H1 (cell line): ENCODE measurements at regions not wholly inside any gene's neighbourhood (a gene's known extent, or its start where the extent isn't known, plus 50 kb on each side); places are given as distances from the start of the nearest gene placed in this dataset.

Source experiments
- CTCF ChIA-PET: fragments of 300-600 bp; sonication (Branson Sonifier 250); formaldehyde crosslinking; loops from one replicate; lab custom pipeline; 2021; ENCODE audit not compliant: partially characterized antibody; lab: Charles Lee
- POLR2A ChIA-PET: fragments of 300-600 bp; sonication (Branson Sonifier 250); formaldehyde crosslinking; loops from one replicate; lab custom pipeline; 2021; ENCODE audit warnings: inconsistent platforms; ENCODE audit not compliant: partially characterized antibody; lab: Charles Lee
- DNase-seq, 2 experiments: peaks; one replicate each; pipeline versions ENCODE4 v3.0.0 to v3.0.0-alpha.2; 2010 to 2022; ENCODE audit warnings: low spot score in 2 of 2, low read depth in 1 of 2, mixed read lengths in 1 of 2
- FAIRE-seq: peaks from 2 replicates; lab custom pipeline; 2011; peaks lifted over from hg19 to GRCh38; lab: Jason Lieb, UNC
- H2AFZ ChIP-seq: 2 replicates; pipeline ENCODE4 v1.8.1; 2012; ENCODE audit warnings: low read length, inconsistent platforms
- H2AK5ac ChIP-seq: 2 replicates; pipeline ENCODE4 v1.6.1; 2013; ENCODE audit warnings: low read depth, low read length
- H2BK120ac ChIP-seq: replicated peaks from 2 replicates; pipeline ENCODE3; 2013; ENCODE audit warnings: low read depth, low read length, inconsistent platforms
- H2BK12ac ChIP-seq: 2 replicates; pipeline ENCODE4 v1.6.1; 2013; ENCODE audit warnings: low read depth, low read length
- H2BK15ac ChIP-seq: 2 replicates; pipeline ENCODE4 v1.6.1; 2013; ENCODE audit warnings: low read length
- H2BK20ac ChIP-seq: 2 replicates; pipeline ENCODE4 v1.6.1; 2013; ENCODE audit warnings: low read length
- H2BK5ac ChIP-seq: 2 replicates; pipeline ENCODE4 v1.6.1; 2013; ENCODE audit warnings: low read depth, low read length
- H3K14ac ChIP-seq: 2 replicates; pipeline ENCODE4 v1.6.1; 2013; ENCODE audit warnings: inconsistent platforms; ENCODE audit not compliant: insufficient read length
- H3K18ac ChIP-seq: 2 replicates; pipeline ENCODE4 v1.6.1; 2013; ENCODE audit warnings: low read length; ENCODE audit errors: extremely low read depth
- H3K23ac ChIP-seq: 2 replicates; pipeline ENCODE4 v1.6.1; 2013; ENCODE audit warnings: inconsistent platforms; ENCODE audit not compliant: insufficient read length
- H3K23me2 ChIP-seq: 2 replicates; pipeline ENCODE4 v1.6.1; 2013; ENCODE audit warnings: low read depth, low read length
- H3K27ac ChIP-seq: 2 replicates; pipeline ENCODE4 v1.6.1; 2011; ENCODE audit warnings: low read depth, low read length, inconsistent platforms
- H3K27me3 ChIP-seq, 4 experiments: replicated peaks in 1 of 4; 1 replicate in 1 of 4; 2 replicates in 3 of 4; pipeline versions ENCODE4 v1.6.1 to v1.8.1; 2011 to 2013; ENCODE audit warnings: low read length in 3 of 4, mild to moderate bottlenecking in 3 of 4, inconsistent platforms in 2 of 4, mixed read lengths in 2 of 4, moderate library complexity in 1 of 4; ENCODE audit not compliant: control insufficient read depth in 3 of 4, insufficient read depth in 3 of 4; ENCODE audit errors: extremely low read depth in 1 of 4
- H3K36me3 ChIP-seq, 4 experiments: 2 replicates each; pipeline versions ENCODE4 v1.6.1 to v1.8.1; 2011 to 2013; ENCODE audit warnings: mild to moderate bottlenecking in 4 of 4, low read length in 3 of 4, moderate library complexity in 2 of 4, control low read depth in 1 of 4, inconsistent platforms in 1 of 4; ENCODE audit not compliant: insufficient read depth in 4 of 4, control insufficient read depth in 2 of 4
- H3K4ac ChIP-seq: replicated peaks from 2 replicates; pipeline ENCODE3; 2013; ENCODE audit warnings: low read length, low read depth, mixed read lengths, inconsistent platforms; ENCODE audit not compliant: insufficient read length
- H3K4me1 ChIP-seq, 4 experiments: replicated peaks in 1 of 4; 1 replicate in 1 of 4; 2 replicates in 3 of 4; pipeline versions ENCODE4 v1.6.1 to v1.8.1; 2011 to 2013; ENCODE audit warnings: low read length in 3 of 4, inconsistent platforms in 2 of 4, mixed read lengths in 1 of 4; ENCODE audit not compliant: insufficient read depth in 4 of 4, control insufficient read depth in 3 of 4
- H3K4me2 ChIP-seq, 2 experiments: 2 replicates each; pipeline versions ENCODE4 v1.6.1 to v1.8.1; 2011 to 2013; ENCODE audit warnings: low read depth in 2 of 2, low read length in 2 of 2, control low read depth in 1 of 2, inconsistent platforms in 1 of 2, mild to moderate bottlenecking in 1 of 2; ENCODE audit not compliant: insufficient read depth in 1 of 2
- H3K4me3 ChIP-seq, 4 experiments: fragments of 200-600, 300-600 bp in 1 of 4; sonication (generic), shearing (Covaris generic), sonication (Bioruptor Twin) in 1 of 4; 2 replicates each; pipeline versions ENCODE4 v1.5.1 to v1.8.1; 2011 to 2016; ENCODE audit warnings: low read length in 4 of 4, low read depth in 3 of 4, control low read depth in 2 of 4, inconsistent platforms in 2 of 4, mild to moderate bottlenecking in 2 of 4, mixed read lengths in 1 of 4, moderate library complexity in 1 of 4; ENCODE audit not compliant: insufficient read depth in 2 of 4; ENCODE audit errors: extremely low read depth in 1 of 4
- H3K56ac ChIP-seq: replicated peaks from 2 replicates; pipeline ENCODE3; 2013; ENCODE audit warnings: low read depth, mild to moderate bottlenecking, mixed read lengths, low read length, inconsistent platforms; ENCODE audit not compliant: insufficient read length
- H3K79me1 ChIP-seq: 2 replicates; pipeline ENCODE4 v1.6.1; 2013; ENCODE audit warnings: low read depth, low read length, control low read depth
- H3K79me2 ChIP-seq, 2 experiments: 2 replicates each; pipeline versions ENCODE4 v1.6.1 to v1.8.1; 2012 to 2013; ENCODE audit warnings: low read length in 2 of 2, mild to moderate bottlenecking in 2 of 2, inconsistent platforms in 1 of 2; ENCODE audit not compliant: insufficient read depth in 2 of 2, control insufficient read depth in 1 of 2
- H3K9ac ChIP-seq, 4 experiments: replicated peaks in 1 of 4; 1 replicate in 1 of 4; 2 replicates in 3 of 4; pipeline versions ENCODE4 v1.6.1 to v1.8.1; 2011 to 2013; ENCODE audit warnings: low read depth in 3 of 4, low read length in 3 of 4, control low read depth in 2 of 4, mild to moderate bottlenecking in 2 of 4, moderate library complexity in 2 of 4, inconsistent platforms in 1 of 4; ENCODE audit errors: extremely low read depth in 1 of 4
- H3K9me3 ChIP-seq, 2 experiments: 2 replicates each; pipeline versions ENCODE4 v1.6.1 to v1.8.1; 2012 to 2013; ENCODE audit warnings: mild to moderate bottlenecking in 2 of 2, moderate library complexity in 2 of 2, control low read depth in 1 of 2, inconsistent platforms in 1 of 2, low read depth in 1 of 2, low read length in 1 of 2, mixed read lengths in 1 of 2; ENCODE audit not compliant: insufficient read depth in 2 of 2
- H4K20me1 ChIP-seq, 2 experiments: replicated peaks in 1 of 2; 2 replicates each; pipeline versions ENCODE3 to v1.8.1; 2011 to 2013; ENCODE audit warnings: inconsistent platforms in 2 of 2, low read length in 2 of 2, mild to moderate bottlenecking in 1 of 2; ENCODE audit not compliant: insufficient read depth in 2 of 2, control insufficient read depth in 1 of 2
- H4K5ac ChIP-seq: 2 replicates; pipeline ENCODE4 v1.6.1; 2013; ENCODE audit warnings: low read length, low read depth, mixed read lengths, inconsistent platforms; ENCODE audit not compliant: insufficient read length
- H4K8ac ChIP-seq: 2 replicates; pipeline ENCODE4 v1.8.0; 2013; ENCODE audit warnings: mild to moderate bottlenecking, moderate library complexity, low read length, inconsistent platforms; ENCODE audit not compliant: insufficient read depth; ENCODE audit errors: extremely low read depth
- H4K91ac ChIP-seq: replicated peaks from 2 replicates; pipeline ENCODE3; 2013; ENCODE audit warnings: low read length, mixed read lengths, inconsistent platforms; ENCODE audit not compliant: insufficient read length
- CREB1 ChIP-seq: IDR thresholded peaks from 2 replicates; pipeline ENCODE4 v1.6.1; 2012; ENCODE audit warnings: inconsistent platforms
- GTF2F1 ChIP-seq: IDR thresholded peaks from 2 replicates; pipeline ENCODE4 v1.6.1; 2012; ENCODE audit warnings: low read depth, low read length, improper control_type of control experiment, borderline replicate concordance
- JUN ChIP-seq: IDR thresholded peaks from 2 replicates; pipeline ENCODE4 v1.6.1; 2011; ENCODE audit warnings: low read depth, mild to moderate bottlenecking, improper control_type of control experiment, low read length
- POLR2AphosphoS5 ChIP-seq: IDR thresholded peaks from 2 replicates; pipeline ENCODE4 v1.6.1; 2011; ENCODE audit warnings: low read depth, low read length
- SIN3A ChIP-seq, 2 experiments: IDR thresholded peaks in 1 of 2; conservative IDR thresholded peaks in 1 of 2; 2 replicates each; pipeline ENCODE4 v1.6.1; 2011 to 2012; ENCODE audit warnings: low read length in 2 of 2, improper control_type of control experiment in 1 of 2, low read depth in 1 of 2, mild to moderate bottlenecking in 1 of 2
- SP2 ChIP-seq: IDR thresholded peaks from 2 replicates; pipeline ENCODE4 v1.6.1; 2012; ENCODE audit warnings: mild to moderate bottlenecking, low read length, inconsistent platforms
- TCF12 ChIP-seq: IDR thresholded peaks from 2 replicates; pipeline ENCODE4 v1.6.1; 2011; ENCODE audit warnings: low read depth, mild to moderate bottlenecking, low read length
- YY1 ChIP-seq: IDR thresholded peaks from 2 replicates; pipeline ENCODE4 v1.6.1; 2011; ENCODE audit warnings: low read depth, mild to moderate bottlenecking, low read length
- WGBS, 2 experiments: shearing (Covaris generic) in 1 of 2; methylation state at CpG; one replicate each; pipeline versions ENCODE4 v1.1.6 to v1.1.7; 2013 to 2015; ENCODE audit warnings: low lambda C conversion rate in 2 of 2, mixed read lengths in 2 of 2, inconsistent platforms in 1 of 2, low coverage in 1 of 2, missing lambda C conversion rate in 1 of 2; ENCODE audit not compliant: insufficient replicate concordance in 2 of 2, insufficient coverage in 1 of 2, insufficient read length in 1 of 2; ENCODE audit errors: extremely low coverage in 1 of 2, missing lambda C conversion rate in 1 of 2; 5-methylcytosine and 5-hydroxymethylcytosine counted together
- TF ChIP-seq, protein P1 (sequence below), 3 experiments: IDR thresholded peaks; 1 replicate in 2 of 3; 2 replicates in 1 of 3; pipeline versions ENCODE4 v1.5.1 to v1.6.1; 2011; ENCODE audit warnings: low read length in 3 of 3, mild to moderate bottlenecking in 3 of 3, inconsistent platforms in 2 of 3, low read depth in 1 of 3, moderate library complexity in 1 of 3; ENCODE audit not compliant: insufficient read depth in 1 of 3; ENCODE audit errors: control extremely low read depth in 1 of 3

- peak overlapping the region; percentile 93; the same call in 1 of the 2 replicates for H2BK12ac ChIP-seq
- H3K79me2 ChIP-seq: no peaks in the 10 kb centered on the region
- H3K56ac ChIP-seq: no peak overlapping the region
- no peaks in the 10 kb centered on the region for H3K27me3 ChIP-seq
- no peak overlapping the region for H3K14ac ChIP-seq
- 77% methylated on average over 6 of the region's 6 CpGs; no CpG with 5 or more reads in 1 of the 2 experiments for WGBS, 2 experiments
- peaks cover 0 to 18% (median 10%) of the 10 kb centered on the region in 4 experiments; a peak in 6 of 7 replicates for H3K4me1 ChIP-seq
- H3K4me2 ChIP-seq: no peak overlapping the region; a peak in 1 of 4 replicates
- ChIA-PET POLR2A (interaction anchor here (1.5 kb wide), 1 partner anchor 10 kb away, joined by 3 read pairs; no protein-coding TSS in a partner anchor), CTCF (interaction anchor here (0.6 to 0.9 kb wide), 2 partner anchors 24 to 25 kb away, joined by 3 to 5 read pairs; no protein-coding TSS in a partner anchor)
- no peaks in the 10 kb centered on the region for H3K36me3 ChIP-seq
- no peak overlapping the region for H2BK120ac ChIP-seq
- peak overlapping the region; percentile 42; the same call in 1 of the 2 replicates for H2AFZ ChIP-seq
- DNase-seq (no peak), FAIRE-seq (no peak)
- H2BK15ac ChIP-seq: peak overlapping the region; percentile 88; the same call in 1 of the 2 replicates
- H4K8ac ChIP-seq: peak overlapping the region; percentile 89
- H4K20me1 ChIP-seq: no peaks in the 10 kb centered on the region
- H3K23me2 ChIP-seq: no peaks in the 10 kb centered on the region
- no peaks in the 10 kb centered on the region for H3K9me3 ChIP-seq
- peak overlapping the region; percentile 72 for H4K91ac ChIP-seq
- H2BK20ac ChIP-seq: no peak overlapping the region
- H3K27ac ChIP-seq: no peak overlapping the region
- H2BK5ac ChIP-seq: peak overlapping the region; percentile 6; the same call in 1 of the 2 replicates
- H2AK5ac ChIP-seq: peak overlapping the region; percentile 89; the same call in 1 of the 2 replicates
- H3K18ac ChIP-seq: peak overlapping the region; percentile 80; the same call in 1 of the 2 replicates
- no peak overlapping the region for H4K5ac ChIP-seq
- H3K4me3 ChIP-seq: no peak overlapping the region
- H3K4ac ChIP-seq: peak overlapping the region; percentile 58
- no peaks in the 10 kb centered on the region for H3K79me1 ChIP-seq
- no peak overlapping the region; a peak in 1 of 7 replicates for H3K9ac ChIP-seq
- H3K23ac ChIP-seq: no peak overlapping the region
- TF ChIP-seq SIN3A (conservative IDR thresholded peaks at IDR 0.05 in 1 of 2, IDR thresholded peaks at IDR 0.05 in 1 of 2; ENCODE audit: low read depth in 1 of 2, low read length in 2 of 2) (no peak), CREB1 (no peak), POLR2AphosphoS5 (no peak), JUN (no peak), YY1 (no peak), SP2 (no peak), TCF12 (no peak), GTF2F1 (no peak)
- TF ChIP-seq, protein P1, sequence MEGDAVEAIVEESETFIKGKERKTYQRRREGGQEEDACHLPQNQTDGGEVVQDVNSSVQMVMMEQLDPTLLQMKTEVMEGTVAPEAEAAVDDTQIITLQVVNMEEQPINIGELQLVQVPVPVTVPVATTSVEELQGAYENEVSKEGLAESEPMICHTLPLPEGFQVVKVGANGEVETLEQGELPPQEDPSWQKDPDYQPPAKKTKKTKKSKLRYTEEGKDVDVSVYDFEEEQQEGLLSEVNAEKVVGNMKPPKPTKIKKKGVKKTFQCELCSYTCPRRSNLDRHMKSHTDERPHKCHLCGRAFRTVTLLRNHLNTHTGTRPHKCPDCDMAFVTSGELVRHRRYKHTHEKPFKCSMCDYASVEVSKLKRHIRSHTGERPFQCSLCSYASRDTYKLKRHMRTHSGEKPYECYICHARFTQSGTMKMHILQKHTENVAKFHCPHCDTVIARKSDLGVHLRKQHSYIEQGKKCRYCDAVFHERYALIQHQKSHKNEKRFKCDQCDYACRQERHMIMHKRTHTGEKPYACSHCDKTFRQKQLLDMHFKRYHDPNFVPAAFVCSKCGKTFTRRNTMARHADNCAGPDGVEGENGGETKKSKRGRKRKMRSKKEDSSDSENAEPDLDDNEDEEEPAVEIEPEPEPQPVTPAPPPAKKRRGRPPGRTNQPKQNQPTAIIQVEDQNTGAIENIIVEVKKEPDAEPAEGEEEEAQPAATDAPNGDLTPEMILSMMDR (IDR thresholded peaks at IDR 0.05; ENCODE audit: control extremely low read depth in 1 of 3, insufficient read depth in 1 of 3, low read depth in 1 of 3, low read length in 3 of 3): no peak
Observed at GRCh38 chr2:128405981-128406613, 87.4 kb upstream of the HS6ST1 start.
